ENCODE measurements at regions not wholly inside any gene's neighbourhood (a gene's known extent, or its start where the extent isn't known, plus 50 kb on each side); places are given as distances from the start of the nearest gene placed in this dataset.

DNA sequence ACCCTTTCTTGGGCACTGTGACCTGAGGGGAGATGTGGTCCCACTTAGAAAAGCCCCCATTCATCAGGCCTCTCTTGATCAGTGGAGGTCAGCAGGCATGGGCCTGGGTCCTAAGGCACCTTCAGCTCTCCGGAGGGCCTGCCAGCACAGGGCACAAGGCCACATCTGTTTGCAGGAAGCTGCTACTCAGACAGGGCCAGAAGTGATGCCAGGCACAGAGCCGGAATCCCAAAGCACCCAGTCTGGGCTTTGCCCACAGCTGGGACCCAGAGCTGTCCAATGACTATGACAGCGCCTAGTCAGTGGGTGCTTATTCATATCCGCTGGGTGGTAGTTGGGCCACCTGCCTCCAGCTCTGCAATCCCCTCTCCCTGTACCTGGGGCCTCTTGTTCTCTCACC lies 63.2 kb upstream of the ELN start:
- no peak overlapping the region for H4K91ac ChIP-seq (ENCODE audit: insufficient read depth, low read depth, low read length)
- peaks cover 3% of the 10 kb centered on the region; the same call in 1 of the 2 replicates for H3K27me3 ChIP-seq (ENCODE audit: control insufficient read depth, insufficient read depth, low read length)
- CTCF ChIA-PET: no interaction called here
- no peak for DNase-seq
- WGBS, 2 experiments (ENCODE audit: extremely low coverage in 2 of 2, insufficient read length in 1 of 2): 90% methylated on average over 4 of the region's 4 CpGs; no CpG with 5 or more reads in 1 of the 2 experiments
- H2BK120ac ChIP-seq (ENCODE audit: low read depth, low read length): no peak overlapping the region
- no peak overlapping the region for H3K23ac ChIP-seq (ENCODE audit: low read depth, low read length)
- H2BK15ac ChIP-seq (ENCODE audit: low read depth, low read length): no peak overlapping the region
- no peak overlapping the region for H2BK20ac ChIP-seq (ENCODE audit: low read depth, low read length)
- H4K20me1 ChIP-seq (ENCODE audit: insufficient read depth, low read length): no peaks in the 10 kb centered on the region
- H3K4me1 ChIP-seq (ENCODE audit: control insufficient read depth, insufficient read depth, low read length): peaks cover 3% of the 10 kb centered on the region
- TF ChIP-seq BHLHE40 (IDR thresholded peaks at IDR 0.05; ENCODE audit: low read depth, low read length) (no peak), MAFK (IDR thresholded peaks at IDR 0.05; ENCODE audit: low read depth, low read length) (no peak), NFE2L2 (IDR thresholded peaks at IDR 0.05; ENCODE audit: low read depth, low read length) (no peak), RCOR1 (IDR thresholded peaks at IDR 0.05; ENCODE audit: insufficient replicate concordance, low read length) (no peak), POLR2A (IDR thresholded peaks at IDR 0.05; ENCODE audit: low read depth, low read length) (no peak)
- TF ChIP-seq, protein P1, sequence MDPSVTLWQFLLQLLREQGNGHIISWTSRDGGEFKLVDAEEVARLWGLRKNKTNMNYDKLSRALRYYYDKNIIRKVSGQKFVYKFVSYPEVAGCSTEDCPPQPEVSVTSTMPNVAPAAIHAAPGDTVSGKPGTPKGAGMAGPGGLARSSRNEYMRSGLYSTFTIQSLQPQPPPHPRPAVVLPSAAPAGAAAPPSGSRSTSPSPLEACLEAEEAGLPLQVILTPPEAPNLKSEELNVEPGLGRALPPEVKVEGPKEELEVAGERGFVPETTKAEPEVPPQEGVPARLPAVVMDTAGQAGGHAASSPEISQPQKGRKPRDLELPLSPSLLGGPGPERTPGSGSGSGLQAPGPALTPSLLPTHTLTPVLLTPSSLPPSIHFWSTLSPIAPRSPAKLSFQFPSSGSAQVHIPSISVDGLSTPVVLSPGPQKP (IDR thresholded peaks at IDR 0.05; ENCODE audit: borderline replicate concordance, low read depth, low read length): no peak
- TF ChIP-seq, protein P2, sequence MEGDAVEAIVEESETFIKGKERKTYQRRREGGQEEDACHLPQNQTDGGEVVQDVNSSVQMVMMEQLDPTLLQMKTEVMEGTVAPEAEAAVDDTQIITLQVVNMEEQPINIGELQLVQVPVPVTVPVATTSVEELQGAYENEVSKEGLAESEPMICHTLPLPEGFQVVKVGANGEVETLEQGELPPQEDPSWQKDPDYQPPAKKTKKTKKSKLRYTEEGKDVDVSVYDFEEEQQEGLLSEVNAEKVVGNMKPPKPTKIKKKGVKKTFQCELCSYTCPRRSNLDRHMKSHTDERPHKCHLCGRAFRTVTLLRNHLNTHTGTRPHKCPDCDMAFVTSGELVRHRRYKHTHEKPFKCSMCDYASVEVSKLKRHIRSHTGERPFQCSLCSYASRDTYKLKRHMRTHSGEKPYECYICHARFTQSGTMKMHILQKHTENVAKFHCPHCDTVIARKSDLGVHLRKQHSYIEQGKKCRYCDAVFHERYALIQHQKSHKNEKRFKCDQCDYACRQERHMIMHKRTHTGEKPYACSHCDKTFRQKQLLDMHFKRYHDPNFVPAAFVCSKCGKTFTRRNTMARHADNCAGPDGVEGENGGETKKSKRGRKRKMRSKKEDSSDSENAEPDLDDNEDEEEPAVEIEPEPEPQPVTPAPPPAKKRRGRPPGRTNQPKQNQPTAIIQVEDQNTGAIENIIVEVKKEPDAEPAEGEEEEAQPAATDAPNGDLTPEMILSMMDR (conservative IDR thresholded peaks at IDR 0.05; ENCODE audit: low read depth, low read length): no peak
- TF ChIP-seq, protein P3, sequence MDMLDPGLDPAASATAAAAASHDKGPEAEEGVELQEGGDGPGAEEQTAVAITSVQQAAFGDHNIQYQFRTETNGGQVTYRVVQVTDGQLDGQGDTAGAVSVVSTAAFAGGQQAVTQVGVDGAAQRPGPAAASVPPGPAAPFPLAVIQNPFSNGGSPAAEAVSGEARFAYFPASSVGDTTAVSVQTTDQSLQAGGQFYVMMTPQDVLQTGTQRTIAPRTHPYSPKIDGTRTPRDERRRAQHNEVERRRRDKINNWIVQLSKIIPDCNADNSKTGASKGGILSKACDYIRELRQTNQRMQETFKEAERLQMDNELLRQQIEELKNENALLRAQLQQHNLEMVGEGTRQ (IDR thresholded peaks at IDR 0.05; ENCODE audit: low read depth, low read length): no peak
- no peak overlapping the region for H4K8ac ChIP-seq (ENCODE audit: low read depth in 2 of 2, low read length in 2 of 2)
- intact Hi-C loops (cut with micrococcal nuclease): loop anchor here (5.0 kb wide), 1 partner anchor 37 kb away; no protein-coding TSS in a partner anchor
- no peak overlapping the region for H3K9ac ChIP-seq (ENCODE audit: low read depth, low read length)
- H2AFZ ChIP-seq (replicated peaks; ENCODE audit: low read length, poor library complexity): no peak overlapping the region
- H4K5ac ChIP-seq (ENCODE audit: low read depth, low read length): no peak overlapping the region
- H3K56ac ChIP-seq (ENCODE audit: extremely low read depth, insufficient read depth, low read length): no peak overlapping the region
- no TSS peak for BruUV-seq (replicated peaks)
- H3K18ac ChIP-seq (ENCODE audit: low read depth, low read length): no peak overlapping the region
- H3K14ac ChIP-seq (replicated peaks; ENCODE audit: low read depth, low read length): no peak overlapping the region
- in situ Hi-C loops (cut with MboI; ENCODE audit: low sequenced_read_pairs): no loop called here
- no peak overlapping the region for H2AK5ac ChIP-seq (ENCODE audit: low read depth, low read length)
- H3K4me3 ChIP-seq (ENCODE audit: insufficient read depth, low read depth, low read length): no peak overlapping the region
- no peaks in the 10 kb centered on the region for H3K9me1 ChIP-seq (ENCODE audit: insufficient read depth, low read length)
- peaks cover 7% of the 10 kb centered on the region for H3K9me3 ChIP-seq (ENCODE audit: control insufficient read depth, insufficient read depth, low read length)
- no peak for ATAC-seq (ENCODE audit: low read depth)
- POLR2A ChIA-PET (ENCODE audit: unreplicated experiment): no interaction called here
- H3K79me1 ChIP-seq (ENCODE audit: low read depth in 1 of 2, low read length in 2 of 2): no peaks in the 10 kb centered on the region
- no peak overlapping the region for H2AK9ac ChIP-seq (replicated peaks; ENCODE audit: low read depth, low read length, poor library complexity)
- H3K36me3 ChIP-seq (ENCODE audit: control insufficient read depth, insufficient read depth, low read length): no peaks in the 10 kb centered on the region
- no peak overlapping the region for H3K4me2 ChIP-seq (ENCODE audit: low read depth, low read length)
- H2BK5ac ChIP-seq (ENCODE audit: low read depth, low read length, poor library complexity, severe bottlenecking): no peak overlapping the region
- no peak overlapping the region for H3K27ac ChIP-seq (ENCODE audit: insufficient read depth, low read length)
- H3K4ac ChIP-seq (ENCODE audit: low read depth, low read length): no peak overlapping the region
- dilution Hi-C loops (cut with HindIII; ENCODE audit: low sequenced_read_pairs, unreplicated experiment): no loop called here

Data from IMR-90 (cell line).